ENCODE measurements at regions not wholly inside any gene's neighbourhood (a gene's known extent, or its start where the extent isn't known, plus 50 kb on each side); places are given as distances from the start of the nearest gene placed in this dataset.
A peak's percentile ranks its signal among the peaks of the same experiment; 100 is the strongest.
"Not testable (repeated sequence)": the region's sequence is repeated elsewhere in the genome, so short reads cannot be mapped to it uniquely, and the experiment has no call there.

DNA sequence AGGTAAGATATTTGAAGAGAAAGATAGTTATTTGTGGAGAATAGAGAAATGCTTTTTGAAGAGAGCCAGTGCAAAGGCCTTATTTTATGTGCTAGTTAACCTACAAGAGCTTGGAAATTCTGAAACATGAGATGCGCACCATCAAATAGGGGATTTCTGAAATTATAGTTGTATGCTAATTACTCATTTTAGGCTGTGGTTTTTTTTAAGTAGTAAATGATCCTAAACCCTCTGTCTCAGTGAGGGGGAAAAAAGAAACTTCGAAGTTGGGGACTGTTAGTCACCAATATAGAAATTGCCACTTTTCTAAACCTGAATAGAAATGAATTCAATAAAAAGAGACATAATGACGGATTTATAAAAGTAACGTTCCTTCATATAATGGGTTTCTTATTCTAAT lies 119.3 kb upstream of the MDFIC start:
- DNase-seq (ENCODE audit: low spot score): no peak

DNA sequence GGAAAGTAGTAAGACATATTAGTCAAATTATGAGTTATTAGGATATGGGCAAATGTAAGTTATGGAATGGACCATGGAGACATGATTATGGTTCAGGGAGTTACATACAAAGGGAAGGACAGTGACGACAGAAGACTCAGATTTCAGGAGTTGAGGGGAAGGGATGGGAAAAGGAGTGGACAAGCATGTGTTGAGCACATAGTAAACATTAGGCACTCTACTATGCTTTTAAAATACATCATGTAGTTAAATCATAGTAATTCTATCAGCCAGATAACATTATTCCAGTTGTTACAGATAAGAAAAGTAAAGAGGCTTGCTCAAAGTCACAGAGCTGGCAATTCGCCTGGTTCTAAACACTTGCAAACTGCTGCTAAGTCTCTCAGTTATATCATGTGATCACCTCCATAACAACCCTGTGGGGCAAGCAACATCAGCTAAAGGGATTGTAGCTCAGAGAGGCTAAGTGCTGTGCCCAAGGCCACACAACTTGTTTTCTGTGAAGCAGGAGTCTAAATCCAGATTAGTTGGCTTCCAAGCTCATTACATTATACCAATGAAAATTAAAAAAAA lies 115.2 kb upstream of the MDFIC start:
- peak; percentile 83 for DNase-seq (ENCODE audit: low spot score)

GRCh38 chr7:114812570-114812969 lies 109.3 kb upstream of the MDFIC start:
- no peak for DNase-seq (ENCODE audit: low spot score)

GRCh38 chr7:114813624-114814023 lies 108.3 kb upstream of the MDFIC start:
- DNase-seq (ENCODE audit: low spot score): no peak

DNA sequence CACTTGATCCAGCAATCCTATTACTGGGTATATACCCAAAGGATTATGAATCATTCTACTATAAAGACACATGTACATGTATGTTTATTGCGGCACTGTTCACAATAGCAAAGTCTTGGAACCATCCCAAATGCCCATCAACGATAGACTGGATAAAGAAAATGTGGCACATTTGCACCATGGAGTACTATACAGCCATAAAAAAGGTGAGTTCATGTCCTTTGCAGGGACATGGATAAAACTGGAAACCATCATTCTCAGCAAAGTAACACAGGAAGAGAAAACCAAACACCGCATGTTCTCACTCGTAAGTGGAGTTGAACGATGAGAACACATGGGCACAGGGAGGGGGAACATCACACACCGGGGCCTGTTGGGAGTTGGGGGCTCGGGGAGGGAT lies 104.9 kb upstream of the MDFIC start:
- not testable (repeated sequence) for DNase-seq (ENCODE audit: low spot score)

GRCh38 chr7:114818501-114818900 lies 103.4 kb upstream of the MDFIC start:
- no peak for DNase-seq (ENCODE audit: low spot score)

GRCh38 chr7:114819616-114820362 lies 102.1 kb upstream of the MDFIC start:
- peak; percentile 91 for DNase-seq (ENCODE audit: low spot score)

DNA sequence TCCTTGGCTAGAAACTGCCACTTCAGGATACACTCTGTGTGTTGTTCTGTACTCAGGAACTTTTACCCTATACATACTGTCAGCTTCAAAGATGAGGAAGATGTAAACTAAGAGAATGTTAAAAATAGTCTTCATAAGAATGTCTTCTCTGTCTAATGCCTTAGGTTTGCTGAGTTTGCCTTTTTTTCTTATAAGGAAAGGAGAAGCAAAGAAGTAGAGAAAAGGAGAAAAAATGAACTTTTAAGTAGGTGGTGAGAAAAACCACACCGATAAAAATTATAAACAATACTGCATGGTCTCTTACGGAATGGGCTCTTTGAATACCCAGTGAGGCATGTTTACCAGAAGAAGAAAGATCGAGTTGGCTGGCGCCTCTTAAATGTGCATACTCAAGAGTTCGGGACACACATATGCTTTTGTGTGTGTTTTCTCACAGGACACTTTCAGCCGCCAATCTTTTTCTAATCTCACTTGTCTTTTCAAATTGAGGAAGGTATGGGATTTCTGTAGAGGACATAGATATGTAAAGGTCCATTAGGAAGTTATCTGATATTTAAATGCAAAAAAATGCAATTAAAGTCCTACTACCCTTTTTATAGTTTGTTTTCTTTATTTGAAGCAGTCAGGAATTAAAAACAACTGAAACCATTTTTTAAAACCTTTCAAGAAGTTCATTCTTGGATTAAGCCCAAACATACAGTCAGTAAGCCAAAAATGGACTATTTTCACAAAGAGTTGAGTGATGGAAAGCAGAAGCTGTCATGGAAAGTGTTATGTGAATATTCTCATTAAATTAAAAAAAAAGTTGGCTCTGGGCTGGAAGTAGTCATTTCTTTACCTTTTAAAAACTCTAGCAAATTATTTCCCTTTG lies 100.6 kb upstream of the MDFIC start:
- DNase-seq (ENCODE audit: low spot score): peak; percentile 72

DNA sequence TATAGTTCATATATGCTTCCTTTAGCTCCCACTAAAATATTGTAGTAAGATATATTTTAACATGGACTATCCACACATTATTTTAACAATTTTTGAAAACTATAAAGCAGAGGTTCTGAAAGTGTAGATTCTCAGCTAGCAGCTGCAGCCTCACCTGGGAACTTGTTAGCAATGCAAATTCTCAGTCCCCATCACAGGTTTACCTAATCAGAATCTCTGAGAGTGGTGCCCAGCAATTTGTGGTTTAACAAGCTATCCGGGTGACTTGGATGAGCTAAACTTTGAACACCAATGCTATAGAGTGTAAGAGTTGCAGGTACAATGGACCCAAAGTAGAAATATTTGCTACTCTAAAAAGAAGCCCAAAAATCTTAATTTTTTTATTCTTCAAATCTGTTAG lies 99.8 kb upstream of the MDFIC start:
- DNase-seq (ENCODE audit: low spot score): no peak

GRCh38 chr7:114822844-114823243 lies 99.0 kb upstream of the MDFIC start:
- DNase-seq (ENCODE audit: low spot score): no peak

GRCh38 chr7:114823290-114823689 lies 98.6 kb upstream of the MDFIC start:
- DNase-seq (ENCODE audit: low spot score): no peak

- DNase-seq (ENCODE audit: low spot score): peak; percentile 30
Observed at GRCh38 chr7:114825423-114825951, 96.4 kb upstream of the MDFIC start.

GRCh38 chr7:114830952-114831351 lies 90.9 kb upstream of the MDFIC start:
- DNase-seq (ENCODE audit: low spot score): no peak

- DNase-seq (ENCODE audit: low spot score): no peak
Observed at GRCh38 chr7:114832906-114833595, 88.8 kb upstream of the MDFIC start.

DNA sequence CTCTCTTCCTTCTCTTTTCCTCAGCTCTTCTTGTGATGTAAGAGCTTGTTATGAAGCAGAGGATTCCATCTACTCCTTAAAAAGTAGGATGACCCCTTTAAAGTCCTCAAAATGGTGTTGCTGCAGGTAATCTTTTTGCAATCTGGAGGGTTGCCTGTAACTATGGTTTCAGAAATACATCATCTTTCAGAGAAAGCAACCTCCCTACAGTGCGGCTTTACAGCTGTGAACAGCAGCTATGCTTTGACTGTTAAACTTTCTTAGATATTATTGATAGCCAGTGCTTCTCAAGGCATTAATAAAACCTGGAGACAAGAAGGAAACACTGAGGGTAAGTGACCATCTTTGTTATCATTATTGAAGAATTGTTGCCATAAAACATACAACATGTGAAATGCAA lies 86.6 kb upstream of the MDFIC start:
- DNase-seq (ENCODE audit: low spot score): no peak

DNA sequence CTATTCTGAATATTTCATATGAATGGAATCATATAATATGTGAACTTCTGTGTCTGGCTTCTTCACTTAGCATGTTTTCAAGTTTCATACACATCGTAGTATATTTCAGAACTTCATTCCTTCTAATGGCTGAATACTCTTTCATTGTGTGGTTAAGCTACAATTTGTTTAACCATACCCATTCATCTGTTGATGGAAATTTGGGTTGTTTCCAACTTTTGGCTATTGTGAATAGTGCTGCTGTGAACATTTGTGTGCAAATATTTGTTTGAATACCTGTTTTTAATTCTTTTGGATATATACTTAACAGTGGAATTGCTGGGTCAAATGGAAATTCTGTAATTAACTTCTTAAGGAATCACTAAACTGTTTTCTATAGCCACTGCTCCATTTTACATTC lies 86.0 kb upstream of the MDFIC start:
- no peak for DNase-seq (ENCODE audit: low spot score)

DNA sequence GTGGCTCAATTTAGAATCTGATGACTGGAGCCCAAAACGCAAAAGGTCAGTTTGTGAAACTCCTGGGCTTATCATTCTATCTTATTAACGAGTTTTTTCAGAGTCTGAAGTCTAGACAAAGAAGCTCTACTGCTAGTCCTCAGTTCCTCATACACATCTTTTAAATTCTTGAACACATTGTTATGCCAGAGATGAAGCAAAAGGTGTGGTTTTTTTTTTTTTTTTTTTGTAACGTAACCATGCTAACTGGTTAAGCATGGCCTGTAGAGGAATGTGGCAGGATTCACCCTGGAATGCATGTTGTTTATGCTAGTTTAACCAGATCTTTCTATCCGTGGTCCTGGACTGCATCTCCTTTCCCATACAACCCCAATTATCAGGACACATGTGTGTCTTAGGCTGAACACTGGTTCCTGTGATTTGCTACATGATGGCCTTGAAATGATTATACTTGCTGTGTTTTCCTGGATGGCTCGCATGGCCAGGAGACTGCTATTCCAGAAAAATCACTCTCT lies 79.3 kb upstream of the MDFIC start:
- peak; percentile 28 for DNase-seq (ENCODE audit: low spot score)

DNA sequence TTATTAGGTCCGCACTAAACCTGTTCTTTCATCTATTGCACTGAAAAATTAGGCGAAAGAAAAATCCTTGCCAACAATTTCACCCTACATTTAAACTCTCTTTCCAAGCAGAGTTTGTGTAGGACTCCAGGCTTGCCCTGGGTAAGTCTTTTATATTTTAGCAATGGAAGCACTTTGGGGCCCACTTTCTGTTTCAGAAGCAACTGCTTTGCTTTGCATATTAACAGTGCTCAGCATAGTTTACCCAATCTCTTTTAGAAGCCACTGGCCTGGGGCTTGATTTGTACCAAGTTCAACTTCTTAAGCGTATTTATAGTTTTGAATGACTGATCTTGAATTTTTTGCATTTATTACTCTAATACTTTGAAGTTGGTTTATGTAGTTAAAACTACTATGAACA lies 78.8 kb upstream of the MDFIC start:
- no peak for DNase-seq (ENCODE audit: low spot score)

GRCh38 chr7:114851406-114852061 lies 70.4 kb upstream of the MDFIC start:
- no peak for DNase-seq (ENCODE audit: low spot score)

- no peak for DNase-seq (ENCODE audit: low spot score)
Observed at GRCh38 chr7:114852293-114852692, 69.6 kb upstream of the MDFIC start.

GRCh38 chr7:114853189-114853588 lies 68.7 kb upstream of the MDFIC start:
- no peak for DNase-seq (ENCODE audit: low spot score)

Measured in umbilical cord (tissue), 1 donor.